HG03460 (cell line): ENCODE measurements at regions not wholly inside any gene's neighbourhood (a gene's known extent, or its start where the extent isn't known, plus 50 kb on each side); places are given as distances from the start of the nearest gene placed in this dataset.

Experiments
- ATAC-seq: cut with Tn5 transposase; IDR thresholded peaks from one replicate; pipeline ENCODE4 v1.9.1; 2021; ENCODE audit not compliant: unreplicated experiment

GRCh38 chr4:35491093-35491492, 753.2 kb downstream of the ARAP2 start:
- no peak for ATAC-seq

- ATAC-seq: no peak
These were observed 750.3 kb downstream of the ARAP2 start for GRCh38 chr4:35493977-35494376.

DNA sequence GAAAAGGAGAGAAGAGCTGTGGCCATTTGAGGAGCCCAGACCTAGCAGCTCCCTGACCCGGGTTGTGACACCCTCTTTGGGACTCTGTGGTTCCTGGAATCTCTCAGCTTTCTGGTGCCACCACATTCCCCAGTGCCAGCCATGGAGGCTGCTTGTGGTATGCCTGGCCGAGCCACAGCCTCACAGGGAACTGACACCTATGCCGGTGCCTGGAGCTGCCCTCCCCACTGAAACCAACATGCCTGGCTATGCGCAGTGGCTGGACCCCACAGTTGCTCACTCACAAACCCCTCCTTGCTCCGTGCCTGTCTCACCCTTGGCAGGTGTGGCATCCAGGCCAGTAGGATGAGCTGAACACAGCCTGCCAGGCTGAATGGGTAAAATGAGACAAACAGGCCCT, 749.4 kb downstream of the ARAP2 start:
- no peak for ATAC-seq

DNA sequence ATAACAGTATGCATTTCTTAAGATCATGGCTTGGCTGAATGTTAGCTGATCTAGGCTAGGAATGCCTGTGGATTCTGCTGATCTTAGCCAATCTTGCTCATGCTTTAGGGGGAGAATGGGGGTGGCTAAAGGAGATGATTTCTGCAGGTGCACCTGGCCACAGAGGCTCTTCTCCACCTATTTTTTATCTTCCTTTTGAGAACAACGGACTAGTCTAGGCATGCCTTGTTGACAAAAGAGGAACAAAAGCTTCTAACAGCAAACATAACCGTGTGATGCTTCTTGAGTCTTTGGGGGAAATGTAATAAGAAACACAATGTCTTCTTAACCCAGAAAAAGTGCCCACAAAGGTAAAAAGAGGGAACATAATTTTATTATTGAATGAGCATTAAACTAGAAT, 743.5 kb downstream of the ARAP2 start:
- ATAC-seq: no peak

DNA sequence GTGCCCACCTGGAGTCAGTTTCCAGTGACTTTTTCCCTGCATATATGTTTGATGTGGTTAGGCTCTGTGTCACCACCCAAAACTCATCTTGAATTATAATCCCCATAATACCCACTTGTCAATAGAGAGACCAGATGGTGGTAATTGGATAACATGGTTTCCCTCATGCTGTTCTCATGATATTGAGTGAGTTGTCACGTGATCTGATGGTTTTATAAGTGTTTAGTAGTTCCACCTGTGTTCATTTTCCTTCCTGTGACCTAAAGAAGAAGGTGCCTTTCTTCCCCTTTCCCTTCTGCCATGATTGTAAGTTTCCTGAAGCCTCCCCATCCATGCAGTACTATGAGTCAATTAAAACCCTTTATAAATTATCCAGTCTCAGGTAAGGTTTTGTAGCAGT, 740.9 kb downstream of the ARAP2 start:
- ATAC-seq: no peak

DNA sequence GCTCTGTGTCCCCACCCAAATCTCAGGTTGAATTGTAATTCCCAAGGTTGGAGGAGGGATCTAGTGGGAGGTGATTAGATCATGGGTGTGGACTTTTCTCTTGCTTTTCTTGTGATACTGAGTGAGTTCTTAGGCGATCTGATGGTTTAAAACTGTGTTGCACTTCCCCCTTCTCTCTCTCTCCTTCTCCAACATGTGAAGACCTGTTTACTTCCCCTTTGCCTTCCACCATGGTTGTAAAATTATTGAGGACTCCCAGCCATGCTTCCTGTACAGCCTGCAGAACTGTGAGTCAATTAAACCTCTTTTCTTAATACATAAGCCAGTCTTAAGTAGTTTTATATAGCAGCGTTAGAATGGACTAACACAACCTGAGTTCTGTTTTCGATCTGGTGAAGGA, 738.2 kb downstream of the ARAP2 start:
- no peak for ATAC-seq

GRCh38 chr4:35511851-35512250, 732.5 kb downstream of the ARAP2 start:
- no peak for ATAC-seq

DNA sequence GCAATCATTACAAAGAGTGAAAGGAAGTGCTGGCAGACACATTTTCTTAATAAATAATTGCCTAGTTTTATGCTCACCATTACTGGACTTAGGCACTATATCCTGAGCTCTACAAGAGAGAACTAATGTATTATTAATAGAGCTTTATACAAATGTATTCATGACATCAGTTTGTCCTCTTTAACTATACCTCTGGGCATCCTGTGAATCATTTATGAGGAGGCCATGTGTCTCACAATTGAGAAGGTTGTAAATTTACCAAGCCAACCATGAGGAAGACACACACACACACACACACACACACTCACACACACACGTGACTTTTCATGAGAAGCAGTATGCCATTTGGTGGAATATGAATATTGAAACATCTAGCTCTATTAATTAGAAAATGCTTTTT, 728.2 kb downstream of the ARAP2 start:
- ATAC-seq: no peak

DNA sequence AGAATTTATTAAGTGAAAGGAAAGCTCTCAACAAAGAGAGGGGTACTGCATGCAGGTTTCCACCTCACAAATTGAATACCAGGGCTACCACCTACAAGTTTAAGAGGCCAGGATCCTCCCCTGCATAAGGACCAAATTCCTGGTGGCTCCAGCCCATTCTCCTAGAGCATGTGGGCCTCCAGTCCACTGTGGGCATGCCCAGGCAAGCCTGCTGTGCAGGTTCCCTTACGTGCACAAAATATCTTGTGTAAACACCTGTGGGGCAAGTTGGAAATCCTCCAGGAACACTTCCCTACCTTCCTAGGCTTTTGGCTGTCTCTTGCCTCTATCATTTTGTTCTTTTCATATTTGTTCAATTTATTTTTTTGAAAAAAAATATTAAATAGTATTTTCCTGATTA, 724.3 kb downstream of the ARAP2 start:
- no peak for ATAC-seq

DNA sequence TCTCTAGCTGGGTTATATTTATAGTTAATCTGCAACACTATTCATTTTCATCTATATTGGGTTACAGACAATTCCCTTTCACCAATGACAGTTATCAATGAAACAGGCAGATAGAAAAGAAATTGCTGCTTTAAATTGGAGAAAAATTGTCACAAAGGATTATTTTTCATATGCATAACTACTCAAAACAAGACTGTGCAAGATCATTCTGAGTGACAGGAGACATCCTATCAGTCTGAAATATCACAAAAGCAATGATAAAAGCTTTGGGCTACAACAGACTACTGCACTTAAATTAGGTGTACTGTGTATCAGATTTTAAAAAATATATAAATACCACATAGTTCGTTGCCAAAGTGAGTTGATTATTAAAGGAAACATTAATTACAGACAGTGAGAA, 722.6 kb downstream of the ARAP2 start:
- ATAC-seq: no peak

- ATAC-seq: no peak
These were observed 718.9 kb downstream of the ARAP2 start for GRCh38 chr4:35525192-35525978.

GRCh38 chr4:35526456-35526855, 717.9 kb downstream of the ARAP2 start:
- no peak for ATAC-seq

- ATAC-seq: no peak
These were observed 709.4 kb downstream of the ARAP2 start for GRCh38 chr4:35534962-35535361.

DNA sequence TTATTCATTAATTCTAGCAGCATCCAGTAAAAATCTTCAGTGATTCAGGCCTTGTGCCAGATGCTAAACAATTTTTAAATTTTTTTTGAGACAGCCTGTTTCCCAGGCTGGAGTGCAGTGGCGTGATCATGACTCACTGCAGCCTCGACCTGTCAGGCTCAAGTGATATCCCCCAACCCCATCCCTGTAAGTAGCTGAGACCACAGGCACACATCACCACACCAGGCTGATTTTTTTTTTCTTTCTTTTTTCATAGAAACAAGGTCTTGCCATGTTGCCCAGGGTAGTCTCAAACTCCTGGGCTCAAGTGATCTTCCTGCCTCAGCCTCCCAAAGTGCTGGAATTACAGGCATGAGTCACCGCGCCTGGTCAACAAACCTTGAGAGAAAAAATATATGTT, 705.5 kb downstream of the ARAP2 start:
- no peak for ATAC-seq

DNA sequence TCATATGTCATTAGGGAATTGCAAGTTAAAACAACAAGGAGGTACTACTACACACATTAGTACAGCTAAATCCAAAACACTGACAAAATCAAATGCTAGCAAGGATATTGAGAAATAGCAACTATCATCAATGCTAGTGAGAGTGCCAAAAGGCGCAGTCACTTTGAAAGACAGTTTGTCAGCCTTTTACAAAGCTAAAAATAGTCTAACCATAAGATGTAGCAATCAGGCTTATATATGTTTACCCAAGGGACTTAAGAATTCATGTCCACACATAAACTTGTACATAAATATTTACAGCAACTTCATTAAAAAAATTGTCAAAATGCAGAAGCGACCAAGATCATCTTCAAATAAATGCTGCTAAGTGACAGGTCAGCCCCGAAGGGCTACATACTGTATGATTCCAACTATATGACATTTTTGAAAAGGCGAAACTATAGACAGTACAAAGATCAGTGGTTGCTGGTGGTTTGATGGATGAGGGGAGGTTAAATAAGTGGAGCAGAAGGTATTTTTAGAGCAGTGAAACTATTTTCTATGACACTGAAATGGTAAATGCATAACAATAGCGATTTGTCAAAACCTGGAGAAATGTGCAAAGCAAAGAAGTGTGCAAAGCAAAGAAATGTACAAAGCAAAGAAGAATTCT, 704.8 kb downstream of the ARAP2 start:
- ATAC-seq: no peak

DNA sequence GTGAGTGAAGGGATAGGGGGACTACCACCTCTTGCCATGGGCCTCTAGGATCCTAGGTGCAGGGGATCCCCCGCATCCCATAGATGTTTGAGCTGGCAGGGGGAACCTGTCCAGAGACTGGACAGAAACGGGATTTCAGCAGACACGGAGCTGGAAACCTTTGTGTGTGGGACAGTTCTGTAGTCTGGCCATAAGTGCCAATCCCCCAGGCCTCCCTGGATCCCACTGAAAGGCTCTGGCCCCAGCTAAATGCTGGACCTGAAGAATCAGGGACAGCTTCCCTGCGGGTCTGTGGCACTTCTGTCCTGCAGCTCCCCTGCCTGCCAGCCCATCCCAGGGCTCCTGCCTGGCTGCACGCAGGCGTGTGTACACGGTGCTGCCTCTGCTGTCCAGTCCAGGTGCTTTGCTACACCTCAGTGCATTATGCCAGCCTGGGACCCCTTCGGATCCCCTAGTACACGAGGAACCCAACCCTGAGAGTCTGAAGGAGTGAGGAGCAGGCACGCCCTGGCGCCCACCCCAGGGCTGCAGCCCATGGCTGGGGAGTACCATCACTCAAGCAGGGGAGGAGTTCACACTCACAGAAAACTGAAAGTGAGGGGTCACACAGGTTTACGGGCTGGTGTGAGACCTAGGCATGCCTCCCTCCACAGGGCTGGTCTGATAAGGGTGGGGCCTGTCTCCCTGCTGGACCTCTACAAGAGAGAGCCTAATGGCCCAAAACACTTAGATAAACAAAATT, 703.0 kb downstream of the ARAP2 start:
- ATAC-seq: no peak

- ATAC-seq: no peak
These were observed 702.5 kb downstream of the ARAP2 start for GRCh38 chr4:35541888-35542213.

GRCh38 chr4:35548921-35549320, 695.4 kb downstream of the ARAP2 start:
- no peak for ATAC-seq

DNA sequence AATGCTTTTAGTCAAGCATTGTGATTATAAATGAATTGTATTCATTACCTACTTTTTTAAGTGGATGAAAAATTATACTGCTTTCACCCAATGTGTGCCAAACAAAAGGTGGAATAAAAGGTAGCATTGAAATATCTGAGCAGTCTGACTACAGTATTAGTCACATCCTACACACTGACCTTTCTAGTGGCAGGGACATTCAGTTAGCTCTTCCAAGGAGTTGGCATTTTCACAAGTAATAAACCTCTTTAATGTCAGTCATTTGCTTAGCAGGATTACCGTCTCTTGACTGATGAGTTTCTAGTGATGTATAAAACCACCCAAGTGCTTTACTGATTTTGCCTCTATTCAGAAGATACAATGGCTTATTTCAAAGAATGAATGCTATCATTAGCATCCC, 687.9 kb downstream of the ARAP2 start:
- no peak for ATAC-seq

DNA sequence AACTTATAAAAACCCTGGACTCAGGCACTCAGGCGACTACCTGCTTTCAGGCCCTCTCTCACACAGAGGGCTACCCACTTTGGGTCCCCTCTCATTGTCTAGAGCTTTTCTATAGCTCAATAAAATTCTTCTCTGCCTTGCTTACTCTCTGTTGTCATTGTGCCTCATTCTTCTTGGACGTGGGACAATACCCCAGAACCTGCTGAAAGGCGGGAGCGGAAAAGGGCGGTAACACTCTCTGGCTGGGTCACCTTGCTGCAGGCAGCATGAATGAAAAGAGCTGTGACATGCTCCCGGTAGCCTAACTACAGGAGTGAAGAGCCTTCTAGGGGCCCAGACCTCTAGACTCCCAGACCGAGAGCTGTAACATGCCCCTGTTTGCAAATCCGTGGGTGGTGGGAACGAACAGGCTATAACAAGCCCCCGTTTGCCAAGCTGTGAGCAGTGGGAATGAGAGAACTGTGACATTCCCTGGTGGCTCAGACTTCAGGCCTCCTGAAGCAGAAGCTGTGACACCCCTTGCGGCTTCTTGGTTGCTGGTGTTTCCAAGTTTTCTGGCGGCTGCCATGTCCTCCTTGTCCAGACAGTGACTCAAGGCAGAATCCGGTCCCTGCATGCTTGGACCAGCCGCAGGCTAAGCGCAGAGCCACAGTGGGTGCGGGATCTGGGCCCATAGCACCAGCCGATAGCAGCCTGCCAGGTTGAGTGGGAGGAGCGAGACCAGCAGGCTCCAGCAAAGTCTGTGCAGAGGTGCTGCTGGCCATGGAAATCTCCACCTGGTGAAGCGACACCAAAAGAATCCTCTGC, 684.6 kb downstream of the ARAP2 start:
- ATAC-seq: no peak

- ATAC-seq: no peak
These were observed 681.5 kb downstream of the ARAP2 start for GRCh38 chr4:35562861-35563260.
